GM21381 (cell line): ENCODE measurements at regions not wholly inside any gene's neighbourhood (a gene's known extent, or its start where the extent isn't known, plus 50 kb on each side); places are given as distances from the start of the nearest gene placed in this dataset.
"Not testable (repeated sequence)": the region's sequence is repeated elsewhere in the genome, so short reads cannot be mapped to it uniquely, and the experiment has no call there.

Source experiments
- ATAC-seq: cut with Tn5 transposase; IDR thresholded peaks from one replicate; pipeline ENCODE4 v1.9.1; 2021; ENCODE audit warnings: mild to moderate bottlenecking, moderate library complexity; ENCODE audit not compliant: unreplicated experiment

- ATAC-seq = not testable (repeated sequence)
Measured at GRCh38 chr13:97774391-97775100, 178.9 kb upstream of the IPO5 start.

GRCh38 chr13:97780486-97780885, 173.0 kb upstream of the IPO5 start:
- ATAC-seq = no peak

- no peak for ATAC-seq
Measured at GRCh38 chr13:97781891-97782305, 171.6 kb upstream of the IPO5 start.

GRCh38 chr13:97786510-97786909, 167.0 kb upstream of the IPO5 start:
- no peak for ATAC-seq

- ATAC-seq = no peak
Measured at GRCh38 chr13:97797553-97797952, 155.9 kb upstream of the IPO5 start.

- ATAC-seq = no peak
Measured at GRCh38 chr13:97798171-97798821, 155.2 kb upstream of the IPO5 start.

- ATAC-seq = no peak
Measured at GRCh38 chr13:97798836-97799235, 154.6 kb upstream of the IPO5 start.

GRCh38 chr13:97802213-97802612, 151.3 kb upstream of the IPO5 start:
- ATAC-seq = no peak

- ATAC-seq = no peak
Measured at GRCh38 chr13:97809576-97809975, 143.9 kb upstream of the IPO5 start.

- no peak for ATAC-seq
Measured at GRCh38 chr13:97810152-97810551, 143.3 kb upstream of the IPO5 start.

GRCh38 chr13:97822377-97822776, 131.1 kb upstream of the IPO5 start:
- ATAC-seq = no peak

GRCh38 chr13:97826421-97827012, 127.0 kb upstream of the IPO5 start:
- no peak for ATAC-seq

- ATAC-seq = no peak
Measured at GRCh38 chr13:97834250-97834649, 119.2 kb upstream of the IPO5 start.

GRCh38 chr13:97843189-97843588, 110.3 kb upstream of the IPO5 start:
- ATAC-seq = no peak

- ATAC-seq = no peak
Measured at GRCh38 chr13:97844151-97844550, 109.3 kb upstream of the IPO5 start.

GRCh38 chr13:97848886-97849285, 104.6 kb upstream of the IPO5 start:
- no peak for ATAC-seq

GRCh38 chr13:97849305-97849704, 104.2 kb upstream of the IPO5 start:
- peak; percentile 94 for ATAC-seq

GRCh38 chr13:97851269-97851668, 102.2 kb upstream of the IPO5 start:
- ATAC-seq = no peak

GRCh38 chr13:97852181-97852874, 101.1 kb upstream of the IPO5 start:
- ATAC-seq = no peak

- ATAC-seq = no peak
Measured at GRCh38 chr13:97853550-97853949, 99.9 kb upstream of the IPO5 start.

- ATAC-seq = no peak
Measured at GRCh38 chr13:97855570-97856303, 97.7 kb upstream of the IPO5 start.
